ENCODE measurements at regions not wholly inside any gene's neighbourhood (a gene's known extent, or its start where the extent isn't known, plus 50 kb on each side); places are given as distances from the start of the nearest gene placed in this dataset.

GRCh38 chr18:1999387-1999786 lies 571.9 kb downstream of the METTL4 start:
- H3K4me3 Mint-ChIP-seq (ENCODE audit: unreplicated experiment): no peak overlapping the region
- H3K9me3 Mint-ChIP-seq (ENCODE audit: low read depth): no peaks in the 10 kb centered on the region
- H3K36me3 Mint-ChIP-seq (ENCODE audit: low read depth): no peaks in the 10 kb centered on the region
- no peak overlapping the region for H3K27ac Mint-ChIP-seq (ENCODE audit: unreplicated experiment)
- TF ChIP-seq CTCF (IDR thresholded peaks at IDR 0.05): no peak
- no peaks in the 10 kb centered on the region for H3K4me1 Mint-ChIP-seq (ENCODE audit: low read depth)
- peaks cover 6% of the 10 kb centered on the region for H3K27me3 Mint-ChIP-seq (ENCODE audit: low read depth)
- DNase-seq (ENCODE audit: low spot score): no peak

GRCh38 chr18:2002151-2002550 lies 569.2 kb downstream of the METTL4 start:
- Mint-ChIP-seq H3K4me1 (ENCODE audit: low read depth) (no peaks in the 10 kb centered on the region), H3K9me3 (ENCODE audit: low read depth) (no peaks in the 10 kb centered on the region), H3K36me3 (ENCODE audit: low read depth) (no peaks in the 10 kb centered on the region), H3K4me3 (ENCODE audit: unreplicated experiment) (no peak overlapping the region), H3K27ac (ENCODE audit: unreplicated experiment) (no peak overlapping the region), H3K27me3 (ENCODE audit: low read depth) (peaks cover 6% of the 10 kb centered on the region)
- no peak for DNase-seq (ENCODE audit: low spot score)
- TF ChIP-seq CTCF (IDR thresholded peaks at IDR 0.05): no peak

- no peak for DNase-seq (ENCODE audit: low spot score)
Observed at GRCh38 chr18:2002604-2003003, 568.7 kb downstream of the METTL4 start.

GRCh38 chr18:2009942-2010697 lies 561.2 kb downstream of the METTL4 start:
- no peaks in the 10 kb centered on the region for H3K27me3 Mint-ChIP-seq (ENCODE audit: low read depth)
- no peaks in the 10 kb centered on the region for H3K4me1 Mint-ChIP-seq (ENCODE audit: low read depth)
- no peak overlapping the region for H3K27ac Mint-ChIP-seq (ENCODE audit: unreplicated experiment)
- no peak overlapping the region for H3K4me3 Mint-ChIP-seq (ENCODE audit: unreplicated experiment)
- DNase-seq (ENCODE audit: low spot score): no peak
- H3K9me3 Mint-ChIP-seq (ENCODE audit: low read depth): no peaks in the 10 kb centered on the region
- TF ChIP-seq CTCF (IDR thresholded peaks at IDR 0.05): no peak
- H3K36me3 Mint-ChIP-seq (ENCODE audit: low read depth): no peaks in the 10 kb centered on the region

More at GRCh38 chr18:2002604-2003003, 568.7 kb downstream of the METTL4 start:
- Mint-ChIP-seq H3K27ac (ENCODE audit: unreplicated experiment) (no peak overlapping the region), H3K4me3 (ENCODE audit: unreplicated experiment) (no peak overlapping the region), H3K27me3 (ENCODE audit: low read depth) (peaks cover 6% of the 10 kb centered on the region), H3K36me3 (ENCODE audit: low read depth) (no peaks in the 10 kb centered on the region), H3K4me1 (ENCODE audit: low read depth) (no peaks in the 10 kb centered on the region), H3K9me3 (ENCODE audit: low read depth) (no peaks in the 10 kb centered on the region)
- no peak for TF ChIP-seq CTCF (IDR thresholded peaks at IDR 0.05)

GRCh38 chr18:2027016-2027415 lies 544.3 kb downstream of the METTL4 start:
- no peak for DNase-seq (ENCODE audit: low spot score)
- H3K27me3 Mint-ChIP-seq (ENCODE audit: low read depth): peaks cover 4% of the 10 kb centered on the region
- no peak for TF ChIP-seq CTCF (IDR thresholded peaks at IDR 0.05)
- H3K9me3 Mint-ChIP-seq (ENCODE audit: low read depth): no peaks in the 10 kb centered on the region
- H3K36me3 Mint-ChIP-seq (ENCODE audit: low read depth): no peaks in the 10 kb centered on the region
- H3K27ac Mint-ChIP-seq (ENCODE audit: unreplicated experiment): no peak overlapping the region
- no peaks in the 10 kb centered on the region for H3K4me1 Mint-ChIP-seq (ENCODE audit: low read depth)
- H3K4me3 Mint-ChIP-seq (ENCODE audit: unreplicated experiment): no peak overlapping the region
